PC-9 (cell line): ENCODE measurements at regions not wholly inside any gene's neighbourhood (a gene's known extent, or its start where the extent isn't known, plus 50 kb on each side); places are given as distances from the start of the nearest gene placed in this dataset.

Experiments
- BruUV-seq: library from RNA; stranded (reverse); fragments of 400-500 nt; replicated peaks from 2 replicates; lab custom pipeline; 2021; lab: Mats Ljungman, UMichigan
- CTCF ChIA-PET: fragments of 300-600 bp; sonication (Branson Sonifier 250); formaldehyde crosslinking; loops from one replicate; lab custom pipeline; 2022; ENCODE audit warnings: antibody characterized with exemption; lab: Charles Lee
- POLR2A ChIA-PET: fragments of 300-600 bp; sonication (Branson Sonifier 250); formaldehyde crosslinking; loops from one replicate; lab custom pipeline; 2022; ENCODE audit warnings: antibody characterized with exemption; ENCODE audit not compliant: unreplicated experiment; lab: Charles Lee
- DNase-seq, 2 experiments: peaks; one replicate each; pipeline versions ENCODE4 v3.0.0 to v3.0.0-alpha.2; 2015 to 2022; ENCODE audit warnings: mixed read lengths in 1 of 2
- H2AFZ ChIP-seq: fragments of 200-600 bp; sonication (generic); 2 replicates; pipeline ENCODE4 v1.8.1; 2017; ENCODE audit warnings: antibody characterized with exemption
- H3F3A ChIP-seq: fragments of 200-600 bp; sonication (generic); 2 replicates; pipeline ENCODE4 v1.8.1; 2017; ENCODE audit warnings: antibody characterized with exemption, mild to moderate bottlenecking, low read depth; ENCODE audit not compliant: insufficient read depth
- H3K27ac ChIP-seq: fragments of 200-600 bp; sonication (generic); 2 replicates; pipeline ENCODE4 v1.6.1; 2016; ENCODE audit warnings: mixed run types
- H3K27me3 ChIP-seq: fragments of 200-600 bp; sonication (generic); 2 replicates; pipeline ENCODE4 v1.6.1; 2016; ENCODE audit warnings: low read depth, mixed run types; ENCODE audit not compliant: insufficient read depth
- H3K36me3 ChIP-seq: fragments of 200-600 bp; sonication (generic); 2 replicates; pipeline ENCODE4 v1.6.1; 2016; ENCODE audit warnings: low read depth, mixed run types
- H3K4me1 ChIP-seq: fragments of 200-600 bp; sonication (generic); replicated peaks from 2 replicates; pipeline ENCODE4 v1.6.1; 2016; ENCODE audit warnings: mixed run types; ENCODE audit not compliant: insufficient read depth
- H3K4me2 ChIP-seq: fragments of 200-600 bp; sonication (generic); 2 replicates; pipeline ENCODE4 v1.6.1; 2017; ENCODE audit warnings: mixed run types
- H3K4me3 ChIP-seq: fragments of 200-600 bp; sonication (generic); 2 replicates; pipeline ENCODE4 v1.6.1; 2016; ENCODE audit warnings: mixed run types
- H3K79me2 ChIP-seq: fragments of 200-600 bp; sonication (generic); 2 replicates; pipeline ENCODE4 v1.6.1; 2017; ENCODE audit warnings: low read depth, mixed run types
- H3K9me2 ChIP-seq: fragments of 200-600 bp; sonication (generic); 2 replicates; pipeline ENCODE4 v1.8.1; 2017; ENCODE audit warnings: mild to moderate bottlenecking; ENCODE audit not compliant: insufficient read depth
- H3K9me3 ChIP-seq: fragments of 200-600 bp; sonication (generic); 2 replicates; pipeline ENCODE4 v1.8.1; 2016; ENCODE audit warnings: low read depth; ENCODE audit not compliant: insufficient read depth
- H4K20me1 ChIP-seq: fragments of 200-600 bp; sonication (generic); 2 replicates; pipeline ENCODE4 v1.8.1; 2017; ENCODE audit not compliant: insufficient read depth
- CTCF ChIP-seq: fragments of 200-600 bp; sonication (generic); conservative IDR thresholded peaks from 2 replicates; pipeline ENCODE4 v1.6.1; 2017; ENCODE audit warnings: mixed run types, antibody characterized with exemption, mild to moderate bottlenecking, moderate library complexity
- EZH2 ChIP-seq: fragments of 200-600 bp; sonication (generic); IDR thresholded peaks from 2 replicates; pipeline ENCODE4 v1.8.0; 2017; ENCODE audit warnings: antibody characterized with exemption, low read depth
- intact Hi-C: fragments of 100-400 bp; cut with micrococcal nuclease; formaldehyde crosslinking; loops from one replicate; pipeline ENCODE4 v1.10.0; 2022; ENCODE audit not compliant: unreplicated experiment

GRCh38 chr3:102537123-102537522 is 102.3 kb downstream of the ZPLD1 start:
- H2AFZ ChIP-seq, result no peak overlapping the region
- TF ChIP-seq CTCF, result no peak
- no peak for TF ChIP-seq EZH2
- no peaks in the 10 kb centered on the region for H4K20me1 ChIP-seq
- H3K9me2 ChIP-seq, result no peaks in the 10 kb centered on the region
- no peak for DNase-seq
- H3K4me2 ChIP-seq, result no peak overlapping the region
- peaks cover 9% of the 10 kb centered on the region; the same call in 1 of the 2 replicates for H3K4me1 ChIP-seq
- H3K4me3 ChIP-seq, result no peak overlapping the region
- no peaks in the 10 kb centered on the region for H3K36me3 ChIP-seq
- H3K79me2 ChIP-seq, result no peaks in the 10 kb centered on the region
- no peaks in the 10 kb centered on the region; the same call in 1 of the 2 replicates for H3K9me3 ChIP-seq
- CTCF ChIA-PET, result interaction anchor here (0.6 to 3.5 kb wide), 12 partner anchors 68 to 734 kb away, joined by 3 to 103 read pairs (median 4); no protein-coding TSS in a partner anchor
- no peaks in the 10 kb centered on the region for H3K27me3 ChIP-seq
- intact Hi-C loops, result loop anchor here (2.0 to 10.0 kb wide), 2 partner anchors 70 to 182 kb away; no protein-coding TSS in a partner anchor
- no peaks in the 10 kb centered on the region for H3F3A ChIP-seq
- H3K27ac ChIP-seq, result no peak overlapping the region
- no TSS peak for BruUV-seq
- POLR2A ChIA-PET, result interaction anchor here (0.6 to 1.1 kb wide), 2 partner anchors 203 to 308 kb away, joined by 3 read pairs; no protein-coding TSS in a partner anchor

DNA sequence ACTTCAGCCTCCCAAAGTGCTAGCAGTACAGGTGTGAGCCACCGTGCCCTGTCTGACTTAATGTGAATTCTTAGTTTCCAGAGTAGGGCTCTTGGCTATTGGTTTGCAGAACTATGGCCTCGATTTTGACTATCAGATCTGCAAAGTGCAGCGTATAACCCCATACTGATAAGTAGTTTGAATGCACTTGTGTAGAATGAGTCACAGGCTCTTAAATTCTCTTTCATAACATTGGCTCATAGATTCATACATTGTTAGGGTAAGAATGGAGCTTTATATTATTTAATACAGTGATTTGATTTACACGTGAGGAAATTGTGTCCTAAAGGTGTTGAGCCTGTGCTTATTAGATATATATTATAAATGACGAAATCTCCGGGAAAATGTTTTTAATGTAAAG is 109.9 kb downstream of the ZPLD1 start:
- H3K4me1 ChIP-seq, result no peaks in the 10 kb centered on the region
- no peak for DNase-seq
- TF ChIP-seq EZH2, result no peak
- TF ChIP-seq CTCF, result no peak
- no peak overlapping the region for H2AFZ ChIP-seq
- H3F3A ChIP-seq, result no peaks in the 10 kb centered on the region
- no peak overlapping the region for H3K4me3 ChIP-seq
- H3K27me3 ChIP-seq, result no peaks in the 10 kb centered on the region
- BruUV-seq, result no TSS peak
- no peak overlapping the region for H3K4me2 ChIP-seq
- intact Hi-C loops, result loop anchor here (10.0 kb wide), 1 partner anchor 200 kb away; no protein-coding TSS in a partner anchor
- no peaks in the 10 kb centered on the region for H3K9me3 ChIP-seq
- POLR2A ChIA-PET, result interaction anchor here (0.7 kb wide), 1 partner anchor 37 kb away, joined by 13 read pairs; no protein-coding TSS in a partner anchor
- no peaks in the 10 kb centered on the region for H3K9me2 ChIP-seq
- H3K36me3 ChIP-seq, result no peaks in the 10 kb centered on the region
- no peaks in the 10 kb centered on the region for H3K79me2 ChIP-seq
- CTCF ChIA-PET, result no interaction called here
- H4K20me1 ChIP-seq, result no peaks in the 10 kb centered on the region
- H3K27ac ChIP-seq, result no peak overlapping the region

DNA sequence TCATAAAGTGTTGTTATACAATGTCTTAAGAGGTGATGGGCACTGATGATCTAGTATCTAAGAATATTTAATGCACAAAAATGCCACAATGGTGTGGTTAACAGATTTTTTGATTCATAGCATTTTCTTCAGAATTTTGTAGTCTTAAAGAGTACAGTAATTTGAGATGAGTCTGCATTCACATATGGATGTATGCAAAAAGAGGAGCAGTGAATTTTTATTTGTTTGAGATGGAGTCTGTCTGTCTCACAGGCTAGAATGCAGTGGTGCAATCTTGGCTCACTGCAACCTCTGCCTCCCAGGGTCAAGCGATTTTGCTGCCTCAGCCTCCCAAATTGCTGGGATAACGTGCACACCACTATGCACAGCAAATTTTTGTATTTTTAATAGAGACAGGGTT is 110.5 kb downstream of the ZPLD1 start:
- no peak for TF ChIP-seq EZH2
- TF ChIP-seq CTCF, result no peak
- no peak overlapping the region for H3K4me3 ChIP-seq
- no peaks in the 10 kb centered on the region for H3K4me1 ChIP-seq
- no peak overlapping the region for H3K4me2 ChIP-seq
- BruUV-seq, result no TSS peak
- ChIA-PET CTCF (no interaction called here), POLR2A (no interaction called here)
- no peak overlapping the region for H3K27ac ChIP-seq
- no peak for DNase-seq
- no peaks in the 10 kb centered on the region for H4K20me1 ChIP-seq
- intact Hi-C loops, result loop anchor here (10.0 kb wide), 1 partner anchor 200 kb away; no protein-coding TSS in a partner anchor
- no peaks in the 10 kb centered on the region for H3K27me3 ChIP-seq
- H3K79me2 ChIP-seq, result no peaks in the 10 kb centered on the region
- H3K9me3 ChIP-seq, result no peaks in the 10 kb centered on the region
- H2AFZ ChIP-seq, result no peak overlapping the region
- no peaks in the 10 kb centered on the region for H3K9me2 ChIP-seq
- no peaks in the 10 kb centered on the region for H3F3A ChIP-seq
- H3K36me3 ChIP-seq, result no peaks in the 10 kb centered on the region
